ENCODE measurements at regions not wholly inside any gene's neighbourhood (a gene's known extent, or its start where the extent isn't known, plus 50 kb on each side); places are given as distances from the start of the nearest gene placed in this dataset.

DNA sequence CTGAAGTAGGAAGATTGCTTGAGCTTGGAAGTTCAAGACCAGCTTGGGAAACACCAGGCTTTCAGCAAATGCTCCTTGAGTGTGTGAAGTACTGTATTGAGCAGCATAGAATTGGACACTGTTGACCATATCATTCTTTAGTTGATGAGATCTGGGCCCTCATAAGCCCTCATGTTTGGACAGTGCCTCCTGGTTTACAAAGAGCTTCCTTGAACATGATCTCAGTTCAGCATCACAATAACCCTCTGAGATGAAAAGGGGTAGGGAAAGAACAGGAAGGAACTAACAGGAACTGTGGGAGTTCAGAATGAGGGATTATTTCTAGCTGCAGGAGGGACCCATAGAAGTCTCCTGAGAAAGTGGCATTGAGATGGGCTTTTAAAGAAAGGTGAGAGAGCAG is 153.2 kb downstream of the C12orf75 start:
- DNase-seq (no peak), ATAC-seq (ENCODE audit: poor library complexity) (no peak)
- H3K27me3 Mint-ChIP-seq: no peaks in the 10 kb centered on the region
- H3K27ac Mint-ChIP-seq: no peak overlapping the region
- H3K9me3 ChIP-seq (ENCODE audit: control insufficient read depth in 1 of 2, insufficient read depth in 1 of 2, low read length in 2 of 2): no peaks in the 10 kb centered on the region
- no peak overlapping the region for H3K4me3 ChIP-seq (ENCODE audit: low read length)
- H3K4me1 ChIP-seq (ENCODE audit: insufficient read depth, low read length): no peaks in the 10 kb centered on the region
- H3K4me3 Mint-ChIP-seq: no peak overlapping the region
- no peaks in the 10 kb centered on the region for H3K36me3 Mint-ChIP-seq (ENCODE audit: low read depth)
- no peaks in the 10 kb centered on the region for H3K4me1 Mint-ChIP-seq (ENCODE audit: low read depth)
- intact Hi-C loops (cut with DNase I, micrococcal nuclease): no loop called here
- POLR2A ChIA-PET: no interaction called here
- no peak overlapping the region for H3K27ac ChIP-seq (ENCODE audit: low read depth in 1 of 2, low read length in 2 of 2)
- H3K27me3 ChIP-seq (ENCODE audit: control insufficient read depth in 1 of 2, insufficient read depth in 2 of 2, low read length in 2 of 2): no peaks in the 10 kb centered on the region
- no peaks in the 10 kb centered on the region for H3K36me3 ChIP-seq (ENCODE audit: insufficient read depth, low read length)
- no peaks in the 10 kb centered on the region for H3K9me3 Mint-ChIP-seq
- TF ChIP-seq CTCF (IDR thresholded peaks at IDR 0.05): no peak
- CTCF ChIA-PET: no interaction called here

DNA sequence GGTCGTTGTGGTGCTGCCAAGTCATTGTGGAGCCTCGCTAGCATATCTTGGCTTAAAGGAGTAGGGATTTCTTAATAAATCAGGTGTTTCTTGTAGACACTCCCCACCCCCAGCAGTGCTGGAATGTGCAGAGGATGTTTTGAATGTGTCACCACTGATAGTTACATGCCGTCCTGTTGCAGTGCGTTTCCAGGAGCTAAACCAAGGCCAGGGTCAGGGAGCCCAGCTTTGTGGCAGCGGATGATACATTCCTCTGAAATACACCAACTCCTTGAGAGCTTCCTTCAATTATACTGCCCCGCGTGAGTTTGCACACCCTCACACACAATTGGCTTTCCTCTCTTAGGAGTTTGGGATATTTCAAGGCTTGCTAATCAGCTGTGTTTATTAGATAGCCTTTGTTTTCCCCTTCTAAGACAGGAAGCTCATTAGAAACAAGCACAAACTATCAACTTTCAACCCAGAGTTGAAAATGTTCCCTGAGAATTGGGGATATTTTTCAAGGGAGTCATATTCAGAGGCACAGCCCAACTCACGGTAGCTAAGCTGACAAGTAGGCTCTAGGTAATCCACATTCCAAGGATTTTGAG is 154.9 kb downstream of the C12orf75 start:
- CTCF ChIA-PET: no interaction called here

GRCh38 chr12:105485921-105486320 is 155.4 kb downstream of the C12orf75 start:
- CTCF ChIA-PET: no interaction called here
- Histone ChIP-seq H3K27me3 (ENCODE audit: control insufficient read depth in 1 of 2, insufficient read depth in 2 of 2, low read length in 2 of 2) (no peaks in the 10 kb centered on the region), H3K36me3 (ENCODE audit: insufficient read depth, low read length) (no peaks in the 10 kb centered on the region), H3K9me3 (ENCODE audit: control insufficient read depth in 1 of 2, insufficient read depth in 1 of 2, low read length in 2 of 2) (no peaks in the 10 kb centered on the region), H3K4me1 (ENCODE audit: insufficient read depth, low read length) (no peaks in the 10 kb centered on the region), H3K27ac (ENCODE audit: low read depth in 1 of 2, low read length in 2 of 2) (no peak overlapping the region), H3K4me3 (ENCODE audit: low read length) (no peak overlapping the region)
- no peaks in the 10 kb centered on the region for H3K4me1 Mint-ChIP-seq (ENCODE audit: low read depth)
- POLR2A ChIA-PET: no interaction called here
- H3K9me3 Mint-ChIP-seq: no peaks in the 10 kb centered on the region
- intact Hi-C loops (cut with DNase I, micrococcal nuclease): no loop called here
- no peak overlapping the region for H3K27ac Mint-ChIP-seq
- no peak for TF ChIP-seq CTCF (IDR thresholded peaks at IDR 0.05)
- no peaks in the 10 kb centered on the region for H3K27me3 Mint-ChIP-seq
- ATAC-seq (ENCODE audit: poor library complexity) (no peak), DNase-seq (no peak)
- H3K4me3 Mint-ChIP-seq: no peak overlapping the region
- no peaks in the 10 kb centered on the region for H3K36me3 Mint-ChIP-seq (ENCODE audit: low read depth)

More for the DNA sequence above, 154.9 kb downstream of the C12orf75 start:
- H3K4me1 Mint-ChIP-seq (ENCODE audit: low read depth): no peaks in the 10 kb centered on the region
- no peaks in the 10 kb centered on the region for H3K4me1 ChIP-seq (ENCODE audit: insufficient read depth, low read length)
- POLR2A ChIA-PET: no interaction called here
- H3K4me3 ChIP-seq (ENCODE audit: low read length): no peak overlapping the region
- H3K27me3 ChIP-seq (ENCODE audit: control insufficient read depth in 1 of 2, insufficient read depth in 2 of 2, low read length in 2 of 2): no peaks in the 10 kb centered on the region
- H3K36me3 Mint-ChIP-seq (ENCODE audit: low read depth): no peaks in the 10 kb centered on the region
- no peak for TF ChIP-seq CTCF (IDR thresholded peaks at IDR 0.05)
- H3K9me3 Mint-ChIP-seq: no peaks in the 10 kb centered on the region
- H3K27me3 Mint-ChIP-seq: no peaks in the 10 kb centered on the region
- intact Hi-C loops (cut with DNase I, micrococcal nuclease): no loop called here
- no peak for ATAC-seq (ENCODE audit: poor library complexity)
- H3K4me3 Mint-ChIP-seq: no peak overlapping the region
- DNase-seq: no peak
- no peak overlapping the region for H3K27ac ChIP-seq (ENCODE audit: low read depth in 1 of 2, low read length in 2 of 2)
- no peak overlapping the region for H3K27ac Mint-ChIP-seq
- H3K36me3 ChIP-seq (ENCODE audit: insufficient read depth, low read length): no peaks in the 10 kb centered on the region
- no peaks in the 10 kb centered on the region for H3K9me3 ChIP-seq (ENCODE audit: control insufficient read depth in 1 of 2, insufficient read depth in 1 of 2, low read length in 2 of 2)

All from CD4-positive, alpha-beta T cell (primary cell).